Gastrocnemius medialis (tissue), 4 donors: ENCODE measurements at regions not wholly inside any gene's neighbourhood (a gene's known extent, or its start where the extent isn't known, plus 50 kb on each side); places are given as distances from the start of the nearest gene placed in this dataset.

ENCODE experiments used
- POLR2A ChIP-seq, 2 donors: fragments of 450-650 bp; IDR thresholded peaks; one replicate each; pipeline ENCODE4 v1.6.1; 2017; ENCODE audit warnings: antibody characterized with exemption in 2 of 2, mild to moderate bottlenecking in 2 of 2, moderate library complexity in 2 of 2
- TF ChIP-seq, protein P1 (sequence below), 5 experiments: fragments of 450-650 bp in 3 of 5; fragments of 200-600 bp in 2 of 5; sonication (generic) in 2 of 5; IDR thresholded peaks in 4 of 5; conservative IDR thresholded peaks in 1 of 5; 1 replicate in 4 of 5; 2 replicates in 1 of 5; pipeline ENCODE4 v1.5.1; 2016 to 2019; ENCODE audit warnings: antibody characterized with exemption in 5 of 5, mild to moderate bottlenecking in 3 of 5, moderate library complexity in 3 of 5

DNA sequence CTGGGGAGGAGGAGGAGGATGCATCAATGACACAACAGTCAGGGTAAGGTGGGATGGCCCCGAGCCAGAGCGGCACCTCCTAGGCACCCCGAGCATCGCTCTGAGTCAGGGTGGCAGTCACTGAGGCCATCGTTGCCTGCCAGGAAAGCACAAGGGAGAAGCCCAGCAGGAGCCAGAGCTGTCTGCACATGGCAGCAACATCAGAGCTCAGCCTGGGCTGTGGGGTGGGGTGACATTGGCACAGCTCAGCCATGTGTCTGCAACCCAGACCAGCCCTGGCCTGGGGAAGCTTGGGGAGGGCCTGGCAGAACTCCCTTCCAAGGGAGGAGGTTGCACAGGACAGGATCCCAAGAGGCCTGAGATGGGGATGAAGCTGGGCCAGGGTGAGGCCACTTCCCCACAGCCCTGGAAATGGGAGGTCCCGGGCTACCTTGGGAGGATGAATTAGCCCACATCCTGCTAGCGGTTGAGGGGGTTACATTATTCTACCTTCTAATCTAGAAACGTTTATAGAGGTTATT is 255.6 kb downstream of the MAFB start:
- TF ChIP-seq, protein P1, sequence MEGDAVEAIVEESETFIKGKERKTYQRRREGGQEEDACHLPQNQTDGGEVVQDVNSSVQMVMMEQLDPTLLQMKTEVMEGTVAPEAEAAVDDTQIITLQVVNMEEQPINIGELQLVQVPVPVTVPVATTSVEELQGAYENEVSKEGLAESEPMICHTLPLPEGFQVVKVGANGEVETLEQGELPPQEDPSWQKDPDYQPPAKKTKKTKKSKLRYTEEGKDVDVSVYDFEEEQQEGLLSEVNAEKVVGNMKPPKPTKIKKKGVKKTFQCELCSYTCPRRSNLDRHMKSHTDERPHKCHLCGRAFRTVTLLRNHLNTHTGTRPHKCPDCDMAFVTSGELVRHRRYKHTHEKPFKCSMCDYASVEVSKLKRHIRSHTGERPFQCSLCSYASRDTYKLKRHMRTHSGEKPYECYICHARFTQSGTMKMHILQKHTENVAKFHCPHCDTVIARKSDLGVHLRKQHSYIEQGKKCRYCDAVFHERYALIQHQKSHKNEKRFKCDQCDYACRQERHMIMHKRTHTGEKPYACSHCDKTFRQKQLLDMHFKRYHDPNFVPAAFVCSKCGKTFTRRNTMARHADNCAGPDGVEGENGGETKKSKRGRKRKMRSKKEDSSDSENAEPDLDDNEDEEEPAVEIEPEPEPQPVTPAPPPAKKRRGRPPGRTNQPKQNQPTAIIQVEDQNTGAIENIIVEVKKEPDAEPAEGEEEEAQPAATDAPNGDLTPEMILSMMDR (IDR thresholded peaks at IDR 0.05 in 4 of 5, conservative IDR thresholded peaks at IDR 0.05 in 1 of 5) = no peak
- TF ChIP-seq POLR2A (IDR thresholded peaks at IDR 0.05) = no peak
